Smooth muscle cell (in vitro differentiated cells): ENCODE measurements at regions not wholly inside any gene's neighbourhood (a gene's known extent, or its start where the extent isn't known, plus 50 kb on each side); places are given as distances from the start of the nearest gene placed in this dataset.

Experiments
- DNase-seq: peaks from one replicate; lab custom pipeline; 2025; ENCODE audit not compliant: unreplicated experiment; lab: John Stamatoyannopoulos, UW
- H2AFZ ChIP-seq: fragments of 200-600 bp; sonication (generic); 2 replicates; pipeline ENCODE4 v1.6.0; 2016; ENCODE audit warnings: antibody characterized with exemption, low read depth, mild to moderate bottlenecking
- H3F3A ChIP-seq: fragments of 200-600 bp; sonication (generic); 2 replicates; pipeline ENCODE4 v1.6.0; 2017; ENCODE audit warnings: antibody characterized with exemption, low read depth
- H3K27ac ChIP-seq: fragments of 200-600 bp; sonication (generic); 2 replicates; pipeline ENCODE4 v1.5.1; 2016; ENCODE audit warnings: low read depth, mild to moderate bottlenecking
- H3K27me3 ChIP-seq: fragments of 200-600 bp; sonication (generic); 2 replicates; pipeline ENCODE4 v1.6.1; 2016; ENCODE audit warnings: low read depth, mild to moderate bottlenecking
- H3K36me3 ChIP-seq: fragments of 200-600 bp; sonication (generic); 2 replicates; pipeline ENCODE4 v1.5.1; 2016; ENCODE audit warnings: low read depth
- H3K4me1 ChIP-seq: fragments of 200-600 bp; sonication (generic); 2 replicates; pipeline ENCODE4 v1.5.1; 2016; ENCODE audit warnings: low read depth
- H3K4me2 ChIP-seq: fragments of 200-600 bp; sonication (generic); 2 replicates; pipeline ENCODE4 v1.6.0; 2016; ENCODE audit warnings: mild to moderate bottlenecking
- H3K4me3 ChIP-seq: fragments of 200-600 bp; sonication (generic); 2 replicates; pipeline ENCODE4 v1.5.1; 2016; ENCODE audit warnings: mild to moderate bottlenecking
- H3K79me2 ChIP-seq: fragments of 200-600 bp; sonication (generic); 2 replicates; pipeline ENCODE4 v1.6.0; 2016; ENCODE audit warnings: low read depth, mild to moderate bottlenecking
- H3K9ac ChIP-seq: fragments of 200-600 bp; sonication (generic); 2 replicates; pipeline ENCODE4 v1.6.0; 2016; ENCODE audit warnings: low read depth
- H3K9me3 ChIP-seq: fragments of 200-600 bp; sonication (generic); replicated peaks from 2 replicates; pipeline ENCODE4 v1.5.1; 2016; ENCODE audit warnings: low read depth
- H4K20me1 ChIP-seq: fragments of 200-600 bp; sonication (generic); 2 replicates; pipeline ENCODE4 v1.6.0; 2016; ENCODE audit warnings: low read depth
- CTCF ChIP-seq: fragments of 200-600 bp; sonication (generic); IDR thresholded peaks from 2 replicates; pipeline ENCODE4 v1.5.1; 2017; ENCODE audit warnings: borderline replicate concordance, mild to moderate bottlenecking, antibody characterized with exemption; ENCODE audit not compliant: insufficient read depth, poor library complexity, severe bottlenecking
- WGBS: methylation state at CpG from one replicate; pipeline ENCODE4 v1.1.7; 2016; ENCODE audit warnings: low lambda C conversion rate; 5-methylcytosine and 5-hydroxymethylcytosine counted together

- no peaks in the 10 kb centered on the region for H3K79me2 ChIP-seq
- WGBS, result 100% methylated on average over 2 of the region's 2 CpGs
- H3K9ac ChIP-seq, result no peak overlapping the region
- H3K4me2 ChIP-seq, result no peak overlapping the region
- no peaks in the 10 kb centered on the region for H3K36me3 ChIP-seq
- no peak for DNase-seq
- no peaks in the 10 kb centered on the region for H3K9me3 ChIP-seq
- no peaks in the 10 kb centered on the region for H3F3A ChIP-seq
- no peaks in the 10 kb centered on the region for H3K4me1 ChIP-seq
- H2AFZ ChIP-seq, result no peak overlapping the region
- no peaks in the 10 kb centered on the region for H4K20me1 ChIP-seq
- no peaks in the 10 kb centered on the region for H3K27me3 ChIP-seq
- H3K27ac ChIP-seq, result no peak overlapping the region
- H3K4me3 ChIP-seq, result no peak overlapping the region
- no peak for TF ChIP-seq CTCF
These were observed 154.4 kb upstream of the PRLR start for GRCh38 chr5:35384658-35385057.

- TF ChIP-seq CTCF, result no peak
These were observed 152.8 kb upstream of the PRLR start for GRCh38 chr5:35383041-35383440.

GRCh38 chr5:35377653-35378052, 147.4 kb upstream of the PRLR start:
- no peak overlapping the region for H3K27ac ChIP-seq
- no peak overlapping the region for H2AFZ ChIP-seq
- no peak overlapping the region for H3K9ac ChIP-seq
- H3F3A ChIP-seq, result no peaks in the 10 kb centered on the region
- H3K4me3 ChIP-seq, result no peak overlapping the region
- H3K4me2 ChIP-seq, result no peak overlapping the region
- no peaks in the 10 kb centered on the region for H3K9me3 ChIP-seq
- no peaks in the 10 kb centered on the region for H4K20me1 ChIP-seq
- no peak for DNase-seq
- WGBS, result 86% methylated on average over 4 of the region's 4 CpGs
- H3K27me3 ChIP-seq, result no peaks in the 10 kb centered on the region
- TF ChIP-seq CTCF, result no peak
- no peaks in the 10 kb centered on the region for H3K4me1 ChIP-seq
- H3K79me2 ChIP-seq, result no peaks in the 10 kb centered on the region
- H3K36me3 ChIP-seq, result no peaks in the 10 kb centered on the region

More at GRCh38 chr5:35383041-35383440, 152.8 kb upstream of the PRLR start:
- Histone ChIP-seq H3K27me3 (no peaks in the 10 kb centered on the region), H3K9ac (no peak overlapping the region), H3K4me2 (no peak overlapping the region), H3K4me1 (no peaks in the 10 kb centered on the region), H2AFZ (no peak overlapping the region), H3K4me3 (no peak overlapping the region), H3K36me3 (no peaks in the 10 kb centered on the region), H4K20me1 (no peaks in the 10 kb centered on the region), H3F3A (no peaks in the 10 kb centered on the region), H3K27ac (no peak overlapping the region), H3K9me3 (no peaks in the 10 kb centered on the region), H3K79me2 (no peaks in the 10 kb centered on the region)
- 86% methylated on average over 3 of the region's 3 CpGs for WGBS
- no peak for DNase-seq

- Histone ChIP-seq H3K4me1 (peaks cover 14% of the 10 kb centered on the region), H3K36me3 (no peaks in the 10 kb centered on the region), H3K9me3 (no peaks in the 10 kb centered on the region), H3F3A (no peaks in the 10 kb centered on the region), H3K4me3 (no peak overlapping the region), H2AFZ (no peak overlapping the region), H3K79me2 (no peaks in the 10 kb centered on the region), H3K27ac (no peak overlapping the region), H3K9ac (no peak overlapping the region), H3K4me2 (no peak overlapping the region), H4K20me1 (no peaks in the 10 kb centered on the region), H3K27me3 (no peaks in the 10 kb centered on the region)
- no peak for TF ChIP-seq CTCF
- no peak for DNase-seq
These were observed 144.3 kb upstream of the PRLR start for GRCh38 chr5:35374584-35374983.
